A549 (cell line): ENCODE measurements at regions not wholly inside any gene's neighbourhood (a gene's known extent, or its start where the extent isn't known, plus 50 kb on each side); places are given as distances from the start of the nearest gene placed in this dataset.

Experiments used
- ATAC-seq, 2 experiments: fragments of 200-7000 bp in 1 of 2; fragments of >200 bp in 1 of 2; cut with Nextera tagmentation in 1 of 2; cut with Tn5 transposase in 1 of 2; 3 replicates each; pipeline versions ENCODE4 v1.8.0 to v1.9.1; 2018 to 2020; ENCODE audit warnings: mild to moderate bottlenecking in 1 of 2, moderate library complexity in 1 of 2
- CTCF ChIA-PET: fragments of 300-600 bp; sonication (Branson Sonifier 250); formaldehyde crosslinking; extraction: SDS; loops from one replicate; lab custom pipeline; 2021; ENCODE audit warnings: antibody characterized with exemption, inconsistent platforms; lab: Yijun Ruan, JAX
- POLR2A ChIA-PET: fragments of 350-600 bp; formaldehyde crosslinking; extraction: SDS; loops from one replicate; lab custom pipeline; 2021; ENCODE audit warnings: antibody characterized with exemption, inconsistent platforms; lab: Yijun Ruan, JAX
- DNase-seq, 2 experiments: peaks; one replicate each; pipeline versions ENCODE4 v3.0.0 to v3.0.0-alpha.2; 2011 to 2016; ENCODE audit warnings: low read depth in 1 of 2, low spot score in 1 of 2
- FAIRE-seq: peaks from 2 replicates; lab custom pipeline; 2011; peaks lifted over from hg19 to GRCh38; lab: Jason Lieb, UNC
- H3K27ac ChIP-seq, 2 experiments: fragments of >200 bp; sonication (Bioruptor Twin); formaldehyde crosslinking; 3 replicates each; pipeline ENCODE4 v1.5.1; 2016 to 2017
- H3K4me1 ChIP-seq: fragments of >200 bp; sonication (Bioruptor Twin); formaldehyde crosslinking; 3 replicates; pipeline ENCODE4 v1.6.1; 2016
- H3K4me2 ChIP-seq: fragments of >200 bp; sonication (Bioruptor Twin); formaldehyde crosslinking; 3 replicates; pipeline ENCODE4 v1.6.1; 2016
- H3K4me3 ChIP-seq: fragments of >200 bp; sonication (Bioruptor Twin); formaldehyde crosslinking; 3 replicates; pipeline ENCODE4 v1.5.1; 2016
- H3K9me3 ChIP-seq: fragments of >200 bp; sonication (Bioruptor Twin); formaldehyde crosslinking; 3 replicates; pipeline ENCODE4 v1.6.1; 2016
- CBX8 ChIP-seq: fragments of 200-600 bp; sonication (generic); IDR thresholded peaks from 2 replicates; pipeline ENCODE4 v1.6.1; 2016
- EHF ChIP-seq: fragments of 250-450 bp; sonication (Bioruptor Pico); IDR thresholded peaks from 2 replicates; pipeline ENCODE4 v1.5.0; 2020; ENCODE audit warnings: mild to moderate bottlenecking
- EHMT2 ChIP-seq: fragments of 200-600 bp; sonication (generic); IDR thresholded peaks from 2 replicates; pipeline ENCODE4 v1.6.1; 2016; ENCODE audit warnings: antibody characterized with exemption, low read depth, mild to moderate bottlenecking, moderate library complexity
- ELK1 ChIP-seq: fragments of 150-350 bp; IDR thresholded peaks from 2 replicates; pipeline ENCODE4 v1.6.1; 2014; ENCODE audit warnings: low read depth, mild to moderate bottlenecking, low read length
- EP300 ChIP-seq, 2 experiments: fragments of >200 bp; sonication (Bioruptor Twin); formaldehyde crosslinking; IDR thresholded peaks; 2 replicates in 1 of 2; 3 replicates in 1 of 2; pipeline ENCODE4 v1.6.1; 2016 to 2017
- ESRRA ChIP-seq: fragments of 150-350 bp; IDR thresholded peaks from 2 replicates; pipeline ENCODE4 v1.6.1; 2014; ENCODE audit warnings: mild to moderate bottlenecking, low read length, borderline replicate concordance
- FOSB ChIP-seq: fragments of 250-450 bp; sonication (Bioruptor Pico); IDR thresholded peaks from 2 replicates; pipeline ENCODE4 v1.5.0; 2020; ENCODE audit warnings: mild to moderate bottlenecking, moderate library complexity
- FOSL2 ChIP-seq, 2 experiments: fragments of 450-650 bp in 1 of 2; fragments of >200 bp in 1 of 2; sonication (Bioruptor Twin) in 1 of 2; formaldehyde crosslinking; IDR thresholded peaks; 2 replicates each; pipeline versions ENCODE4 v1.5.0 to v1.6.1; 2016 to 2020; ENCODE audit warnings: mild to moderate bottlenecking in 1 of 2, moderate library complexity in 1 of 2
- JUNB ChIP-seq: fragments of >200 bp; sonication (Bioruptor Twin); formaldehyde crosslinking; IDR thresholded peaks from 2 replicates; pipeline ENCODE4 v1.6.1; 2016
- MAFK ChIP-seq: fragments of 450-650 bp; IDR thresholded peaks from 2 replicates; pipeline ENCODE4 v1.6.1; 2014; ENCODE audit not compliant: partially characterized antibody
- MAZ ChIP-seq: fragments of 150-350 bp; IDR thresholded peaks from 2 replicates; pipeline ENCODE4 v1.6.1; 2014; ENCODE audit warnings: antibody characterized with exemption, low read depth, low read length, borderline replicate concordance
- NR3C1 ChIP-seq: fragments of >200 bp; sonication (Bioruptor Twin); formaldehyde crosslinking; IDR thresholded peaks from 3 replicates; pipeline ENCODE4 v1.6.1; 2017
- PBX3 ChIP-seq: IDR thresholded peaks from 2 replicates; pipeline ENCODE4 v1.6.1; 2012
- RAD21 ChIP-seq, 2 experiments: fragments of >200 bp in 1 of 2; sonication (Bioruptor Twin) in 1 of 2; formaldehyde crosslinking in 1 of 2; IDR thresholded peaks in 1 of 2; conservative IDR thresholded peaks in 1 of 2; 2 replicates in 1 of 2; 3 replicates in 1 of 2; pipeline ENCODE4 v1.6.1; 2012 to 2018; ENCODE audit warnings: inconsistent platforms in 1 of 2
- SMC3 ChIP-seq: fragments of >200 bp; sonication (Bioruptor Twin); formaldehyde crosslinking; IDR thresholded peaks from 3 replicates; pipeline ENCODE4 v1.6.1; 2018; ENCODE audit warnings: inconsistent platforms
- TFCP2L1 ChIP-seq: fragments of 250-450 bp; sonication (Bioruptor Pico); IDR thresholded peaks from 2 replicates; pipeline ENCODE4 v1.5.0; 2021; ENCODE audit warnings: mild to moderate bottlenecking
- TP53 ChIP-seq: fragments of 250-450 bp; sonication (Bioruptor Pico); IDR thresholded peaks from 2 replicates; pipeline ENCODE4 v1.5.0; 2021; ENCODE audit warnings: mild to moderate bottlenecking, moderate library complexity
- ZC3H11A ChIP-seq: fragments of 450-650 bp; IDR thresholded peaks from 2 replicates; pipeline ENCODE4 v1.6.1; 2014; ENCODE audit warnings: antibody characterized with exemption, mild to moderate bottlenecking
- ZNF302 ChIP-seq: fragments of 250-450 bp; sonication (Bioruptor Pico); IDR thresholded peaks from 2 replicates; pipeline ENCODE4 v1.9.0; 2021; ENCODE audit warnings: inconsistent platforms, mild to moderate bottlenecking, moderate library complexity
- ZSCAN20 ChIP-seq: fragments of 250-450 bp; sonication (Bioruptor Pico); IDR thresholded peaks from 2 replicates; pipeline ENCODE4 v1.8.0; 2022; ENCODE audit warnings: mild to moderate bottlenecking, moderate library complexity
- WGBS: methylation state at CpG from one replicate; pipeline ENCODE4 v1.1.6; 2017; ENCODE audit errors: missing lambda C conversion rate; 5-methylcytosine and 5-hydroxymethylcytosine counted together

DNA sequence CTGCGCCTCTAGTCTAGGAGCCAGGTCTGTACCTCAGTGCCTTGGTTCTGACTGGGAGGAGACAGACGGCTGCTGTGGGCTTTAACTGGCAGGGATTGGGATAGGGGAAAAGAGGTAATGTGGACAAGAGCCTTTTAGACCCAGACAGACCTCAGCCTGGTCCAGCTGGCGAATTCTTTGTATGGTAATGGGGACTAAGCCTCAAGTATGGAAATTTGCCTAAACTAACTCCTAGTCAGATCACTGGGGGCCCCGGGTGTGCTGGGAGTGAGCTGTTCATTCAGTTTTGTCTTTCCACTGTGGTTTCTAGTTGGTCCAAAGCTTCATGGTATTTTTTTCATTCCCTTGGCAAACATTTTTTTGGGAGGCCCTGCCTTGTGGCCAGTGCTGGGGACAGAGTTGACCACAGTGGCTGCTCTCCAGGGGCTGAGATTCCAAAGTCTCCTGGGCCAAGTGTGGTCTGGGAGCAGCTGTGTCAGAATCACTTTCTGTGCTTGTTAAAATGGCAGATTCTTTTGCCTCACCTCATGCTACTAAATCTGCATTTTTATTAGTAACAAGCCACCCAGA lies 261.4 kb upstream of the C2CD4B start:
- 76% methylated on average over 4 of the region's 4 CpGs for WGBS
- TF ChIP-seq SMC3 = no peak
- TF ChIP-seq, all 56 proteins: peak for 0
- ATAC-seq = no peak
- no peak for FAIRE-seq
- no peak overlapping the region for H3K4me3 ChIP-seq
- POLR2A ChIA-PET = no interaction called here
- no peaks in the 10 kb centered on the region for H3K4me1 ChIP-seq
- DNase-seq = no peak
- H3K27ac ChIP-seq = no peak overlapping the region
- no peak overlapping the region for H3K4me2 ChIP-seq
- no peaks in the 10 kb centered on the region for H3K9me3 ChIP-seq
- CTCF ChIA-PET = interaction anchor here (0.8 to 1.6 kb wide), 3 partner anchors 12 to 316 kb away, joined by 3 to 5 read pairs (median 4); no protein-coding TSS in a partner anchor

DNA sequence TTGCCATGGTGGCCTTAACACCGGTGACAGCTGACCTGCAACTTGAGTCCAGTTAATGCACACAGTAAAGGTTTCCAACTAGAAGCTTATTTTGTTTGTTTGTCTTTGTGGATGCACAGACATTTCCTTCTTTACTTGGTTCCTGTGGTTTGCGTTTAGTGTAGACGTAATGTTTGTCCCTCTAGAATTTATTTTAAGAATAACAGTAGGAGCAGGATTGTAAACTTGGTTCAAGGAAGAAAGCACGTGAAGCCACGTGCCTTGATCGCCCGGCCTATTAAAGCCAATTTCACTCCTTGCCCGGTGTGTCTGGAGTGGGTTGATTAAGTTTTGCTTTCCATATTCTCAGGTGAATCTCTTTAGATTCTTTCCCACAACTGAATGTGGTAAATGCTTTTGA lies 263.2 kb upstream of the C2CD4B start:
- no peak for FAIRE-seq
- 94% methylated on average over 8 of the region's 8 CpGs for WGBS
- TF ChIP-seq ESRRA = no peak
- TF ChIP-seq TFCP2L1 (CRISPR knock-in tag) = no peak
- no peak for TF ChIP-seq FOSL2 (IDR thresholded peaks at IDR 0.05)
- TF ChIP-seq FOSL2 (CRISPR knock-in tag; IDR thresholded peaks at IDR 0.05) = no peak
- no peak for TF ChIP-seq ZNF302 (CRISPR knock-in tag)
- TF ChIP-seq NR3C1 = no peak
- no peak for TF ChIP-seq FOSB
- TF ChIP-seq ELK1 = no peak
- no peak for TF ChIP-seq EHF (CRISPR knock-in tag)
- no peak for TF ChIP-seq MAZ
- no peak for TF ChIP-seq CBX8
- no peak for TF ChIP-seq ZC3H11A
- no peak for TF ChIP-seq MAFK
- TF ChIP-seq EP300 (IDR thresholded peaks at IDR 0.05) = no peak
- no peak for TF ChIP-seq TP53 (CRISPR knock-in tag)
- TF ChIP-seq RAD21 (conservative IDR thresholded peaks at IDR 0.05 in 1 of 2, IDR thresholded peaks at IDR 0.05 in 1 of 2) = no peak
- TF ChIP-seq JUNB = no peak
- no peak overlapping the region for H3K4me3 ChIP-seq
- no peaks in the 10 kb centered on the region for H3K4me1 ChIP-seq
- no peak for DNase-seq
- no peak overlapping the region for H3K27ac ChIP-seq
- no peaks in the 10 kb centered on the region for H3K9me3 ChIP-seq
- no peak for ATAC-seq
- CTCF ChIA-PET = interaction anchor here (0.9 kb wide), 1 partner anchor 35 kb away, joined by 3 read pairs; no protein-coding TSS in a partner anchor
- H3K4me2 ChIP-seq = no peak overlapping the region
- POLR2A ChIA-PET = no interaction called here

GRCh38 chr15:62428851-62429598 lies 263.9 kb upstream of the C2CD4B start:
- WGBS = 83% methylated on average over 11 of the region's 14 CpGs
- no peak for FAIRE-seq
- H3K4me2 ChIP-seq = no peak overlapping the region
- ATAC-seq = no peak
- no peaks in the 10 kb centered on the region for H3K9me3 ChIP-seq
- no peaks in the 10 kb centered on the region for H3K4me1 ChIP-seq
- TF ChIP-seq PBX3 = no peak
- TF ChIP-seq EHMT2 = no peak
- TF ChIP-seq ZSCAN20 (CRISPR knock-in tag) = no peak
- TF ChIP-seq FOSL2 (IDR thresholded peaks at IDR 0.05) = no peak
- TF ChIP-seq FOSL2 (CRISPR knock-in tag; IDR thresholded peaks at IDR 0.05) = no peak
- TF ChIP-seq, all 56 proteins: peak for 0
- no peak overlapping the region for H3K27ac ChIP-seq
- no peak for DNase-seq
- POLR2A ChIA-PET = no interaction called here
- H3K4me3 ChIP-seq = no peak overlapping the region
- CTCF ChIA-PET = no interaction called here
